ENCODE measurements at regions not wholly inside any gene's neighbourhood (a gene's known extent, or its start where the extent isn't known, plus 50 kb on each side); places are given as distances from the start of the nearest gene placed in this dataset.
"Not testable (repeated sequence)": the region's sequence is repeated elsewhere in the genome, so short reads cannot be mapped to it uniquely, and the experiment has no call there.

GRCh38 chr1:65615859-65616258, 176.8 kb upstream of the PDE4B start:
- Histone ChIP-seq H3K4me3 (ENCODE audit: low read depth, low read length, poor library complexity, severe bottlenecking) (no peak overlapping the region), H3K4me1 (ENCODE audit: insufficient read depth, low read length, poor library complexity, severe bottlenecking) (no peaks in the 10 kb centered on the region), H3K27ac (ENCODE audit: low read depth, low read length, poor library complexity, severe bottlenecking) (no peak overlapping the region), H2AFZ (ENCODE audit: low read length) (no peak overlapping the region), H3K9me3 (ENCODE audit: low read length) (no peaks in the 10 kb centered on the region), H3K79me2 (ENCODE audit: insufficient read depth, low read depth, low read length) (no peaks in the 10 kb centered on the region), H4K20me1 (ENCODE audit: insufficient read depth, low read length) (no peaks in the 10 kb centered on the region), H3K36me3 (ENCODE audit: insufficient read depth, low read length) (no peaks in the 10 kb centered on the region), H3K4me2 (ENCODE audit: low read length) (no peak overlapping the region), H3K9me2 (ENCODE audit: insufficient read depth, low read length) (no peaks in the 10 kb centered on the region)
- no peak for TF ChIP-seq EZH2phosphoT487 (IDR thresholded peaks at IDR 0.05; ENCODE audit: borderline replicate concordance, low read depth, low read length)
- no peak for TF ChIP-seq CTCF (conservative IDR thresholded peaks at IDR 0.05; ENCODE audit: low read length)
- ChIA-PET CTCF (ENCODE audit: unreplicated experiment) (no interaction called here), POLR2A (interaction anchor here (0.8 kb wide), 1 partner anchor 15 kb away, joined by 3 read pairs; no protein-coding TSS in a partner anchor)
- no peak for DNase-seq (ENCODE audit: low spot score)
- intact Hi-C loops (cut with micrococcal nuclease; ENCODE audit: unreplicated experiment), result no loop called here
- no TSS peak for BruUV-seq (replicated peaks)

GRCh38 chr1:65621721-65622120, 171.0 kb upstream of the PDE4B start:
- H3K4me1 ChIP-seq (ENCODE audit: insufficient read depth, low read length, poor library complexity, severe bottlenecking); H3K9me2 ChIP-seq (ENCODE audit: insufficient read depth, low read length); H3K4me3 ChIP-seq (ENCODE audit: low read depth, low read length, poor library complexity, severe bottlenecking); H3K79me2 ChIP-seq (ENCODE audit: insufficient read depth, low read depth, low read length); DNase-seq (ENCODE audit: low spot score); BruUV-seq (replicated peaks); H3K4me2 ChIP-seq (ENCODE audit: low read length); H4K20me1 ChIP-seq (ENCODE audit: insufficient read depth, low read length); H2AFZ ChIP-seq (ENCODE audit: low read length); CTCF ChIA-PET (ENCODE audit: unreplicated experiment); H3K36me3 ChIP-seq (ENCODE audit: insufficient read depth, low read length); intact Hi-C loops (cut with micrococcal nuclease; ENCODE audit: unreplicated experiment); H3K9me3 ChIP-seq (ENCODE audit: low read length); H3K27ac ChIP-seq (ENCODE audit: low read depth, low read length, poor library complexity, severe bottlenecking); POLR2A ChIA-PET: not testable (repeated sequence)

GRCh38 chr1:65623895-65624294, 168.8 kb upstream of the PDE4B start:
- Histone ChIP-seq H4K20me1 (ENCODE audit: insufficient read depth, low read length) (no peaks in the 10 kb centered on the region), H3K4me3 (ENCODE audit: low read depth, low read length, poor library complexity, severe bottlenecking) (no peak overlapping the region), H3K36me3 (ENCODE audit: insufficient read depth, low read length) (no peaks in the 10 kb centered on the region), H3K4me2 (ENCODE audit: low read length) (no peak overlapping the region), H2AFZ (ENCODE audit: low read length) (no peak overlapping the region), H3K4me1 (ENCODE audit: insufficient read depth, low read length, poor library complexity, severe bottlenecking) (no peaks in the 10 kb centered on the region), H3K27ac (ENCODE audit: low read depth, low read length, poor library complexity, severe bottlenecking) (no peak overlapping the region), H3K9me3 (ENCODE audit: low read length) (no peaks in the 10 kb centered on the region), H3K9me2 (ENCODE audit: insufficient read depth, low read length) (no peaks in the 10 kb centered on the region), H3K79me2 (ENCODE audit: insufficient read depth, low read depth, low read length) (no peaks in the 10 kb centered on the region)
- DNase-seq (ENCODE audit: low spot score), result no peak
- intact Hi-C loops (cut with micrococcal nuclease; ENCODE audit: unreplicated experiment), result no loop called here
- ChIA-PET CTCF (ENCODE audit: unreplicated experiment) (no interaction called here), POLR2A (no interaction called here)
- TF ChIP-seq CTCF (conservative IDR thresholded peaks at IDR 0.05; ENCODE audit: low read length) (no peak), EZH2phosphoT487 (IDR thresholded peaks at IDR 0.05; ENCODE audit: borderline replicate concordance, low read depth, low read length) (no peak)
- no TSS peak for BruUV-seq (replicated peaks)
